Peyer's patch (tissue), 4 donors: ENCODE measurements at regions not wholly inside any gene's neighbourhood (a gene's known extent, or its start where the extent isn't known, plus 50 kb on each side); places are given as distances from the start of the nearest gene placed in this dataset.

Experiments
- POLR2A ChIP-seq, 2 donors: fragments of 450-650 bp; IDR thresholded peaks; one replicate each; pipeline ENCODE4 v1.5.1; 2017; ENCODE audit warnings: antibody characterized with exemption in 2 of 2, mild to moderate bottlenecking in 2 of 2, moderate library complexity in 2 of 2
- TF ChIP-seq, protein P1 (sequence below), 6 experiments: fragments of 450-650 bp in 4 of 6; fragments of 200-600 bp in 2 of 6; sonication (generic) in 1 of 6; IDR thresholded peaks; one replicate each; pipeline ENCODE4 v1.5.1; 2017 to 2019; ENCODE audit warnings: antibody characterized with exemption in 6 of 6, mild to moderate bottlenecking in 3 of 6, moderate library complexity in 1 of 6

DNA sequence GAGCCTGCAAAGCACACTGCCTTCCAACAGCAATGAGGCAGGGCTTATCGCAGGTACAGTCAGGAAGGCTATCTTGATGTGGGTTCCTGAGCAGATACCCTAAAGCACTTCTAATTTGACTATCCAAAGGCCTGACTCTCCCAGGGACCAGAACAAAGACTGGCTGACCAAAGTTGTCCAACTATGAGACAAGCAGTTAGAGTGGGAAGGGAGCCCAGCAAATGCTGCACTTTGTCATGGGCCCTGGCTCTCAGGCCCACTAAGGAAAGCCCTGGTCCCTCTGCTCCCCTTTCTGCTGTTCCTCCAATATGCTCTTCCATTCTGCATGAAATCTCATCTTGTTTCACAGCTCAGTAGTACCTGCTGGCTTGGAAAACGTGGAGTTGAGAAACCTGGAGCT is 391.0 kb downstream of the RAB28 start:
- TF ChIP-seq, protein P1, sequence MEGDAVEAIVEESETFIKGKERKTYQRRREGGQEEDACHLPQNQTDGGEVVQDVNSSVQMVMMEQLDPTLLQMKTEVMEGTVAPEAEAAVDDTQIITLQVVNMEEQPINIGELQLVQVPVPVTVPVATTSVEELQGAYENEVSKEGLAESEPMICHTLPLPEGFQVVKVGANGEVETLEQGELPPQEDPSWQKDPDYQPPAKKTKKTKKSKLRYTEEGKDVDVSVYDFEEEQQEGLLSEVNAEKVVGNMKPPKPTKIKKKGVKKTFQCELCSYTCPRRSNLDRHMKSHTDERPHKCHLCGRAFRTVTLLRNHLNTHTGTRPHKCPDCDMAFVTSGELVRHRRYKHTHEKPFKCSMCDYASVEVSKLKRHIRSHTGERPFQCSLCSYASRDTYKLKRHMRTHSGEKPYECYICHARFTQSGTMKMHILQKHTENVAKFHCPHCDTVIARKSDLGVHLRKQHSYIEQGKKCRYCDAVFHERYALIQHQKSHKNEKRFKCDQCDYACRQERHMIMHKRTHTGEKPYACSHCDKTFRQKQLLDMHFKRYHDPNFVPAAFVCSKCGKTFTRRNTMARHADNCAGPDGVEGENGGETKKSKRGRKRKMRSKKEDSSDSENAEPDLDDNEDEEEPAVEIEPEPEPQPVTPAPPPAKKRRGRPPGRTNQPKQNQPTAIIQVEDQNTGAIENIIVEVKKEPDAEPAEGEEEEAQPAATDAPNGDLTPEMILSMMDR (IDR thresholded peaks at IDR 0.05) = no peak
- TF ChIP-seq POLR2A (IDR thresholded peaks at IDR 0.05) = no peak
